Stimulated activated CD4-positive, alpha-beta T cell treated with anti-CD3 and anti-CD28 coated beads, Interleukin-1b, Interleukin-23, amount 100 ng/mL, for 4 hours (primary cell): ENCODE measurements at regions not wholly inside any gene's neighbourhood (a gene's known extent, or its start where the extent isn't known, plus 50 kb on each side); places are given as distances from the start of the nearest gene placed in this dataset.
"Not testable (repeated sequence)": the region's sequence is repeated elsewhere in the genome, so short reads cannot be mapped to it uniquely, and the experiment has no call there.

Experiments used
- DNase-seq, 2 donors: peaks; one replicate each; pipeline ENCODE4 v3.0.0-alpha.2; 2020; ENCODE audit warnings: low read depth in 2 of 2

DNA sequence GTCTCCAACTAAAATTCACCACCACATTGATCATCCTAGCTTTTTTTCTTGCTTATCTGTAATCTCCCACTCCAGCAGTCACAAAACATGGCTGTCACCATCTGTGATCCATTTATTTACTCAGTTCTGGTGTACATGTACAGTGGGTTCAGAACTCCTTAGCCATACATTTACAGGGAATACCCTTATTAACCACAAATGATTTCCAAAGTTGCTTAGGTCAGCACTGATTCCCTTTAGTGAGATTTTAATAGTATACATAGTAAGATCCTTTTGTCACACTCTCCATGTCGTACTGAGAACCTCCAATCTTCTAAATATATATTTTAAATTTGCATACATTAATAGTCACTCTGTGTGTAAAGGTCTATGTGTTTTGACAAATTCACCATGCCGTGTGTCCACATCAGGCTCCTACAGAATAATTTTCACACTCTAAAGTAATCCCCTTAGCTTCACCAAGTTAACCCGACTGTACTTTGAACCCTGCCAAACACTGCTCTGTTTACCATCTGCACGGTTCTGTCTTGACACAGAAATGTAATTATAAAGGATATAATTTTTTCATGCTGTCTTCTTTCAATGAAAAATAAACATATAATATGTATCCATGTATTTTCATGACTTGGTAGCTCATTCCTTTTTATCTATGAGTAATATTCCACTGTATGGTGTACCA is 473.6 kb upstream of the ZP4 start:
- no peak for DNase-seq

DNA sequence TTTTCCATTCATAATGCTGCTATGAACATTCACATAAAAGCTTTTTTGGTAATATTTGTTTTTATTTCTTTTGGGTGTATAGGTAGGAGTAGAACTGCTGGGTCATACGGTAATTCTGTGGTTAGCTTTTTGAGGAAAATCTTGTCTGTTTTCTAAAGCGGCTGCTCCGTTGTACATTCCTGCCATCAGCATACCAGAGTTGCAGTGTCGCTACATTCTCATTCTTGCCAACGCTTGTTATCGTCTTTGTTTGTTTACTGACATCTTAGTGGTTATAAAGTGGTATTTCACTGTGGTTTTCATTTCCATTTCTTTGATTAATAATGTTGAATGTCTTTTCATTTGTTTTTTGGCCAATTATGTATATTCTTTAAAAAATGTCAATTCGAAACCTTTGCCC is 469.8 kb upstream of the ZP4 start:
- DNase-seq, result no peak

DNA sequence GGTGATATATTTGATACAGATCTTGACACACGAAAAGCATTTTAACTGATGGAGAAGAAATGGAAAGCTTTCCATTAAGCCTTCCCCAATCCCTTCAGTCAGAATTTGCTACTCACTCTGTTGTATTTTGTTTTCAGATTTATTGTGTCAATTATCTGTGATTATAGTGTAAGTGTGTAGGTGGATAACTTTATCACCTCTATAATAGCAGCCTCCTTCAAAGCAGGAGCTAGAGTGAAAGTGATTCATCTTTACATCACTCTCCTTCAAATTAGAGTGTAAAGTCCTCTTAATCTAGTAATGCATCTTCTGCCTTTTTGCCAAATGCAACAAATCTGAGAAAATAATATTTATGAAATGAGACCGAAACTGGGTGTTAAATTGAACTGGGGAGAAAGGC is 459.7 kb upstream of the ZP4 start:
- no peak for DNase-seq

DNA sequence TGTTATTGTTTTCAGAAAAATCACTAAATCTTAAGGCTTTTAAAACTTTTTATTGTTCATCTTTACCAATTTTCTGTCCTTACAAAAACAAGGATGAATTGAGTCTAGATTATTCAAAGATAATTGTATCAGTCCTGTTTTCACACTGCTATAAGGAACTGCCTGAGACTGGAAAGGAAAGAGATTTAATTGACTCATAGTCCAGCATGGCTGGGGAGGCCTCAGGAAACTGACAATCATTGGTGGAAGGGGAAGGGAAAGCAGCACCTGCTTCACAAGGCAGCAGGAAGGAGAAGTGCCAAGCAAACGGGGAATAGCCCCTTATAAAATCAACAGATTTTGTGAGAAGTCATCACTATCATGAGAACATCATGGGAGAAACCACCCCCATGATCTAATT is 455.6 kb upstream of the ZP4 start:
- DNase-seq, result no peak

DNA sequence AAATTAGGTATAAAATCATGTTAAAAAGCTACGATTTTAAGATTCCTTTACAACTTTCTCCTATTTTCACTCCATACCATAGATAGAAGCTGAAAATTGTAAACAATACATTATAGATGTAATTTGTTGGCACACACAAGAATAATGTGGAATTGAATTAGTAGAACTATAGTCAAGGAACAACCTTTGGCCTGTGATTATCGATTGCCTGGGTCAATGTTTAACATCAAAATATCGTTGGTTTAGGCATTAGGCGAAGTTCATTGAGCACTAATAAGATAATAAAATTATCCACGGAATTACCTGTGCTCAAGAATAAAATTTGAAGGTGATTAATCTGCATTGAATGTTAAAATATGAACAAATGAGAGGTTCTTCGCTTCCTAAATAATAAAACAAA is 455.1 kb upstream of the ZP4 start:
- no peak for DNase-seq

DNA sequence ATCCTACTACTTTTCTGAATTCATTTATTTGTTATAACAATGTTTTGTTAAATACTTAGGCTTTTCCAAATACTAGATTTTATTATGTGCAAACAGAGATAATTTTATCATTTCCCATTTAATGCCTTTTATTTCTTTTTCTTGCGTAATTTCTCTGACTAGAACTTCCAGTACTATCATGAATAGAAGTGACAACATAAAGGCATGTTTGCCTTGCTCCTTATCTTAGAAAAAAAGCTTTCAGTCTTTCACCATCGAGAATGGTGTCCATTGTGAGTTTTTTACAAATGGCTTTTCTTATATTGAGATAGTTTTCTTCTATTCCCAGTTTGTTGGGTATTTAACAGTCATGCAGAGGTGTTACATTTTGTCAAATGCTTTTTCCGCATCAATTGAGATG is 453.1 kb upstream of the ZP4 start:
- no peak for DNase-seq

DNA sequence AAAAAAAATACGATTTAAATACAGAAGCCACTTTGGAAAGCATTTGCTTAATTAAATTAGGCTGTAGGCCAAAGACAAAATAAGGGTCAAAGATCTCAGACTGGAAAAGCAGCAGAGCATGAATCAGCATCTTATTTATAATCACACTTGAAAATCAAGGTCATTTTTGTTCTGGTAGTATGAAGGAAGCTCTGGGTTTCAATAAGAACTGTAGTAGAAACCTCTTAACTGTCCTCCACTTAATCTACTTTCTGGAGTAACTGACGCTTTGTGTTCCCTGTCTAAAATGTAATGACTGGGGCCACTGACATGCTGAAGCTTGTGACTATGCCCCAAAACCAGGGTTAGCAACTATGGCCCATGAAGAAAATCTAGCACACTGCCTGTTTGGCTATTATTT is 450.7 kb upstream of the ZP4 start:
- no peak for DNase-seq

DNA sequence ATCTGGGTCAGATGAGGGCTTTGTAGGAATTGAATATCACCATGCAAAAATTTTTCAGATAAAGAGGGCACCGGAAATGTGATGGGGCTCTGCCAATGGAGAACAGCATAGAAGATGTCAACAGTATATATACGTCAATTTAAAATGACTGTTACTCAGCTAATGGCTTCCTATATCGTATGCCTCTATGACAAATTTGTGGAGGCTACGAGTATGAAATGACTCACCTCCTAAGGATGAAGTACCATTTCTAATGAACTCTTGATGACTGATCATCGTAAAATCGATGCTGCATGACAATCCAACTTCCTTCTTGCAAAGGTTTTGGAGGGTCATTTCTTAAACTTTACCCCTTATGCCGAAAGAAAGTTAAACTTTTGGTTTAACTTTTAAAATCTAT is 450.3 kb upstream of the ZP4 start:
- no peak for DNase-seq

DNA sequence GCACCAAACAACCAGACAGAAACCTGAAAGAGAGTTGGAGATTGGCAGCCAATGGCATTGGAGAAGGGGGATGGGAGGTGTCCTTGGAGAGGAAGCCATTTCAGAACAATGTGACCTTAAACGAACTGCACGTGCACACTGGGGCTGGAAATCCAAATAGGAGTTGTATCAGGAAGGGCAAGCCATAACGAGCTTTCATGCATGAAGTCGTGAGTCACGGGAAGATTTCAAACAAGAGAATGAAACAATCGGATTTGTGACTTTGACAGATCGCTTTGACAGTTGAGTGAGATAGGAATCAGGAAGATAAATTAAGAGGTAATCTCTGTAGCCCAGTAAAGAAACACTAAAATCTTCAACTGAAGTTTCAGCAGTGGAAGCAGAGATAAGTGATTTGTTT is 445.8 kb upstream of the ZP4 start:
- DNase-seq, result no peak

DNA sequence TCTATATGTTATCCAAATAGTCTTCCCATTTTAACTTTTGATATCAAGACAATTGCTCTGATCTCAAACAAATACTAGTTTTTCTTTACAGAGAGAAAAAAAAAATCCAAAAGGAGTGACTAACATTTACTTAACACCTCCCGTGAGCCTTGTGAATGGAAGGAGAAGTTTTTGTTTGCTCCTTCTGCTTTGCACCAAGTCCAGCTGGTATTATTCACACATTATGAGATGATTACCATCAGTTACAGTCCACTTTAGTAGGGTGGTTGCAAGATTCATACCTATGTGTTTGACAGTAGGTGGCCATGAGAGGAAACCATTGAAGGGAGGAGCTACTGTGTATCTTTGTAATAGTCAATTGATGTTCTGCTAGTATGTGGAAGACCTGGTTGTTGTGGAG is 443.4 kb upstream of the ZP4 start:
- no peak for DNase-seq

DNA sequence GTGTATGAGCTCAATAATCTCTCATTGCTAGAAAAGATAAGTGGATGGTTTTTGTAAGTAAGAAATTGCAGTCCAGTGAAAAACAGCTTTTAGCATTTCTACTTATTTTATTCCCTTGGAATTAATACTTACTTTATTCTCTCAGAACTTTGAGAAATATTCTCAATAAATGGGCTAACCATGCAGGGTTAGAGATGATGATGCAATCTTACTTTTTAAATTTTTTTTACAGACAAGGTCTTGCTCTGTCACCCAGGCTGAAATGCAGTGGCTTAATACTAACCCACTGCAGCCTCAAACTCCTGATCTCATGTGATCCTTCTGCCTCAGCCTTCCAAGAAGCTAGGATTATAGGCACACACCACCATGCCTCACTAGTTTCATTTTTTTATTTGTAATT is 440.8 kb upstream of the ZP4 start:
- no peak for DNase-seq

DNA sequence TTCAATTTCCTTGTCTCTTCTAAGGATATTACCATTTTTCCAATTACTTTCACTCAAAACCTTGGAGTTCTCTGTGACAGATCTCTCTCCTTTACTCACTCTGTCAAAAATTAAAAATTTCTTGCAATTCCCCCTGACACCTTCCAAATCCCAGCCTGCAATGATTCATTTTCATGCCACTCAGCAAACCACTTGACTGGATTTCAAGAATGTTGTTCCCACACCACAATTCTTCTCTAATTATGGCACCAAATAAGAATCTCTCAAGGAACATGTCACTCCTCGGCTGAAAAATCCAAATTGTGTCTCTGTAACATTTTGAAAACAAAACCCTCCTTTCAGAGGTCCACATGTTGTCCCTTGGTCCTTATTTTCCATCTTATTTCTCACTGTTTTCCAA is 438.9 kb upstream of the ZP4 start:
- DNase-seq, result no peak

DNA sequence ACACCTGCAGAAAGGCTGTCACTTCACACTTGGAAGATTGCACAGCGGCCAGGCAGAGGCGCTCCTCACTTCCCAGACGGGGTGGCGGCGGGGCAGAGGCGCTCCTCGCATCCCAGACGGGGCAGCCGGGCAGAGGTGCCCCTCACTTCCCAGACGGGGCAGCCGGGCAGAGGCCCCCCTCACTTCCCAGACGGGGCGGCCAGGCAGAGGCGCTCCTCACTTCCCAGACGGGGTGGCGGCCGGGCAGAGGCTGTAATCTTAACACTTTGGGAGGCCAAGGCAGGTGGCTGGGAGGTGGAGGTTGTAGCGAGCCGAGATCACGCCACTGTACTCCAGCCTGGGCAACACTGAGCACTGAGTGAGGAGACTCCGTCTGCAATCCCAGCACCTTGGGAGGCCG is 436.3 kb upstream of the ZP4 start:
- not testable (repeated sequence) for DNase-seq

DNA sequence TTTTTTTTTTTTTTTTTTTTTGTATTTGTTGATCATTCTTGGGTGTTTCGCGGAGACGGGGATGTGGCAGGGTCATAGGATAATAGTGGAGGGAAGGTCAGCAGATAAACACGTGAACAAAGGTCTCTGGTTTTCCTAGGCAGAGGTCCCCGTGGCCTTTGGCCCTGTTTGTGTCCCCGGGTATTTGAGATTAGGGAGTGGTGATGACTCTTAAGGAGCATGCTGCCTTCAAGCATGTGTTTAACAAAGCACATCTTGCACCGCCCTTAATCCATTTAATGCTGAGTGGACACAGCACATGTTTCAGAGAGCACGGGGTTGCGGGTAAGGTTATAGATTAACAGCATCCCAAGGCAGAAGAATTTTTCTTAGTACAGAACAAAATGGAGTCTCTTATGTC is 435.8 kb upstream of the ZP4 start:
- not testable (repeated sequence) for DNase-seq

DNA sequence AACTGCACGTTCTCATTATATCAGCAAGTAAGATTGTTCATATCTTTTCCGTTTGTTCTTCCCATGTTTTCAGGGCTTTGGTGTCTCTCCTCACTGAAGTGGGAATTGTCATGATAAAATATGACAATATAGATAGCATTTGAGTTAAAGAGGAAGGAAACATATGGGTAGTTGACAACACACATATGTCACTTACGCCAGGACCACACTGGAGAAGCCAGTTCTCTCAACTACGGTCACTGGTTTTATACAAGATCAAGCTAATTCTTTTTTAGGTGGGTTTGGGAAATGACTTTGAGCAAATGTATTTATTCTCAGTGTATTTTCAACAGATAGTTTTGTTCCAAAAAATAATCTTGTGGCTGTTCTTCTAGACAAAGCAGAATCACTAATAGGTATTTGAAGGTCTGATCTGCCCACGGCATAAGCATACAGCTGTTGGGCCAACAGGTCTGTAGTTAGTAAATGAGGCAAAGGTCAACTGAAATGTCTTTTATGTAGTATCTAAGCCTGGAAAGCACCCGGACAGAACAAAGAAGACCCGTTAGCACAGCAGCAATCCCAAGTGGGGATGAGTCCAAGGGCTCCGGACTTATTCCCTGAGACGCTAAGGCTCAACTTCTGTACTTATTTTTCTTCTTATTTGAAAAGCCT is 433.6 kb upstream of the ZP4 start:
- DNase-seq, result no peak

DNA sequence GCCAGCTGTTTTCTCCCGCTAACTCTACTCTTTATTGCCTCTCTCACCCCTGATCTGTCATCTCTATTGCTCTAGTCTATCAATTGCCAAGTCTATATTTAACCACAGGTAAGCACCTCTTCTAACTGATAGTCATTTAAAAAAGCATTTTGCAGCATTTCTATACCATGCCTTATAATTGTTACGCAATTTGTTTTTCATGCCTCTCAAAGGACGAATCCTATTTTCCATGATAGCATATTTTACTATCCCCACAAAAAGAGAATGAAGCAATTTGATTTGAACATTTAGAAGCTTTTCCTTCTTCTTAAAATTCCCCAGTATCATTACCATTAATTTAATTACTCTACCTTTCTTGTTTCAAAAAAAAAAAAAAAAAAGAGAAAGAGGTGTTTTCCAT is 432.8 kb upstream of the ZP4 start:
- DNase-seq, result no peak

DNA sequence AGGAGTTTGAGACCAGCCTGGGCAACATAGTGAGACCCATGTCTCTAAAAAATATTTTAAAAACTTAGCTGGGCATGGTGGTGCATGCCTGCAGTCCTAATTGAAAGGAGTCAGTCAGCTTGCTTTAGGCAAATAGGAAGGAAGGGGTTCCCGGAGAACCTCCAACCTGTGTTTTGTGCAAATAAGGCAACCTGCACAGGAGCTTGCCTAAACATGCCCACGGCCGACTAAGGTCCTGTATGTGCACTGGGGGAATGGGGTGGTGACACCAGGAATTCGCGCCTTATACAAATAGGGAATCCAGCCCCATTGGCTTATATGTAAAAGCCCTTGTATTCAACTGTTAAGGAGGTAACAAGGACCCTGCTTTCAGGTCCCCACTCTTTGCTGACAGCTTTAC is 429.2 kb upstream of the ZP4 start:
- no peak for DNase-seq

DNA sequence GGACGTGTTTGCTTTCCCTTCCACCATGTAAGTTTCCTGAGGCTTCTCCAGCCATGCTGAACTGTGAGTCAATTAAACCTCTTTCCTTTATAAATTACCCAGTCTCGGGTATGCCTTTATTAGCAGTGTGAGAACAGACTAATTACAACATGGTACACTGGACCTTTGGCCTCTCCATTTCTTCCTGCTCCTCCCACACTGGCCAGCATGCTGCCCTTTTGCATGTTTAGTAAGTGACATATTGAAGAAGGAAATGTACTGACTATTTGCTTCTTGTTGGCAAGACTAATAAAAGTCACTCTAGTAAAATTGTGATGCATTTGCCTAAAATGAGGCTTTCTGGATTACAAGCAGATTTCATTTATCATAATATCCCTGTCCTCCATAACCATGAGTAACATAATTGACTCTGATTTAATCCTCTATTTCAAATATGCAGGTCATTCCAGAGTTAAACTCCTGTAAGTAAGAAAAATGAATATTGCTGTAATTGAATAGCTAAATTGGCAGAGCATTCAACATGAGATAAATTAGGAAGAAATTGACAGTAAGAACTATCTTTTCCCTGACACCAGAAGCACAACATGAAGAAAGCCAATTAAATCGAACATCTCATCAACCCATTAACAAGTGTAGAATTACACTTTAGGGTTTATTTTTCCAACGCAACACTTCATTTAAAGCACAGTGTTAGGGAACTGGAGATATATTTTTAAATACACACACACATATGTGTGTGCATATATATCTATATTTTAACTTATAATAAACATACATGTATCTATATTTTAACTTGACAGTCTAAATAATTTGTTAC is 427.8 kb upstream of the ZP4 start:
- DNase-seq, result no peak

DNA sequence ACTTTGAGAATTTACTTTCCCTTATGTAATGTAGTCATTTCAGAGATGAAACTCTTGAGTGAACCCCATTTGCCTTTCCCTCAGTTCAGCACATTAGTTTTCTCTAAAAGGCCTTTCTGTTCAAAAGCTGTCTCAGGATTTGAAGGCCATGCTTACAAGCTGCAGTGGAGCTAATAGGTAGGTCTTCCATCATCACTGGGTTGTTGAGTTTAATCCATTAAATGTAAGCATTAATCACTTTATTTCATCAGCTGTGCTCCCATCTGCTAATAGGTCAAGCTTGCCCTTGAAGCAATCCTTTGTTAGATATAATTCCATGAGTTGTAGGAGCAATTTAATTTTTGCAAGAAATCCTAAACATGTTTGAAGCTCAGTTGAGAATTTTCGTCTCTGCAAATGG is 422.2 kb upstream of the ZP4 start:
- DNase-seq, result no peak

DNA sequence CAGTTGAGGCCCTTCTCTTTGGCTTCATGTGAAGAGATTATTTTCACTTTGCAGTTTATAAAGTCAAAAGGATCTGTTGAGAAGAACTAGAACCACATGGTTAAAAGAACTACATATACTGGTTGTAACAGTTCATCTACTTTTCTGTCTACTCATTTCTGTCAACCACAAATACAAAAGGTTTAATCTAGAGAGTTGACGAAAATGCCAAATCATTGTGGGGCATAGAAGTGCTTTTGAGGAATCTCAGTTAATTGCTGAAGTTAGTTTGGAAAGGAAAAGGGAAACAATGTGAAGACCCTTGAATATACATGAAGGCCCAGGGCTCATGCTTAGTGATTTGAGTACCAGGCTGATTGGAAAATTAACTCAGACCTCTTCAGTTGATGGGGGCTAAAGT is 415.7 kb upstream of the ZP4 start:
- no peak for DNase-seq

DNA sequence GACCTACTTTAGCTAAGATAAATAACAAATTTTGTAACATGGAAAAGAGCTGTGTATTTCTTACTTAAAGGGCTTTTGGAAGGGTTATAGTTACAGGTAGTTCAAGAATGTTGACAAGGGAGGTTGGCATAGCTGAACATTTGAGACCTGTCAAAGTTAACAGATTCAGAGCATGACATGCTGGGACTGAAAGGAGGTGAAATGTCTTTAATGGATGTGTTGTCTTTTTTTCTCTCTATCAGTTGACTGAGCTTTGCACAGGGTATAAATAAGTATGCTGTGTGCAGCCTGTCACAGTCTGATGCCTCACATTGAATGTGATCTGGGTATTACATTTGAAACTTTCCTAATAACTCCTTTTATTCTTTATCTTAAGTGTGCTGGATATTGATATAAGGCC is 411.9 kb upstream of the ZP4 start:
- no peak for DNase-seq

DNA sequence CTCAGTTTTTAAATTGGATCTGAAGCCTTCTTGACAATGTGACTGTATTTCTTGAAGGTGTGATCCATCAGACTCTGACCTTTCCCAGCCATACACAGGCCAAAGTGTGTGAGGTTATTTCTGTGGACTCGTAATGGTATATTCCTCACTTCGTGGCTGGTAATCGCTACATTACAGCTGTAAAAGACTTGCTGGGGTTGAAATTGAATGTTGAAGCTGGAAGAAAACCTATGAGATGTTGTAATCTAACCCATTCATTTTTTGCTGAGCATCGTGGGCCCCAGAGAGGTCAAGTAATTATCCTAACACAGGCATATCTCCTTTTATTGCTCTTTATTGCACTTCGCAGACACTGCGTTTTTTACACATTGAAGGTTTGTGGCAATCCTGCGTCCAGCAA is 405.6 kb upstream of the ZP4 start:
- DNase-seq, result no peak

DNA sequence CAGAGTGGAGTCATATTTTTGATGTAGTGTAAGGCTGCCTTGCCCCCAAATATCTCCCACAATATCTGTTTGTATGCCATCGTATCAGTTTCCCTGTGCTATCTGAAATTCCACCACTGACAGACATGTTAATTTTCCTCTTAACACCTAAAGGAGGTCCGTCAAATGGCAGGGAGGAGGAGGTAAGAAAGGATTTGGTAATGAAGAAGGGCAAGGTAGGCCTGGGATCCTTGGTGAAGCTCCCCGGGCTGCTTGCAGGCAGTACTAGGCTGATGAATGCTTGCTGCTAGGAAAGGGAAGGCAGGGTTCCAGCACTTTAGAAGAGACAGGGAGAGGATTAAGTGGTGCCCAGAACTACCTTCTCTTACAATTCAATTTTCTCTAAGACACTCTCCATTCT is 402.4 kb upstream of the ZP4 start:
- DNase-seq, result no peak
